ENCODE measurements at regions not wholly inside any gene's neighbourhood (a gene's known extent, or its start where the extent isn't known, plus 50 kb on each side); places are given as distances from the start of the nearest gene placed in this dataset.

DNA sequence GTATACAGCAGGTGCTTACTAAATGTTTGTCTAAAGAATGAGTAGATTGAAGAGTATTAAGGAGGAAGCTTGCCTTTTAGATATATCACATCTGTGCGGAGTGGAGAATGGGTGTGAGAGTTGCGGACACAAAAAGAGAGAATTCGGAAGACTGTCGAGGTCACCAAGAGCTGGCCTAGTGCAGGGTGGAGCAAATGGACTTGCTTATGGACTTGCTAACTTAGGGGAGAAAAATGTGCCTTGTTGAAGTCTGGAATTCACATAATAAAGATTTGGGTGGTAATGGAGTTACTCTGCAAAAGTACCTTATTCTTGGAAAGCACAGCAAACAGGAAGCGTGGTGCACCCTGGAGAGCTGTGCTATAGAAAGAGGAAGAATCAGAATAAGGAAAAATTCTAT is 361.7 kb downstream of the PRDM2 start (continued):
- TF ChIP-seq, protein P1, sequence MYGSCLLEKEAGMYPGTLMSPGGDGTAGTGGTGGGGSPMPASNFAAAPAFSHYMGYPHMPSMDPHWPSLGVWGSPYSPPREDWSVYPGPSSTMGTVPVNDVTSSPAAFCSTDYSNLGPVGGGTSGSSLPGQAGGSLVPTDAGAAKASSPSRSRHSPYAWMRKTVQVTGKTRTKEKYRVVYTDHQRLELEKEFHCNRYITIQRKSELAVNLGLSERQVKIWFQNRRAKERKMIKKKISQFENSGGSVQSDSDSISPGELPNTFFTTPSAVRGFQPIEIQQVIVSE (CRISPR knock-in tag; IDR thresholded peaks at IDR 0.05; ENCODE audit: borderline replicate concordance), result no peak
- no peak for TF ChIP-seq GABPB1 (CRISPR knock-in tag; IDR thresholded peaks at IDR 0.05)
- TF ChIP-seq ATF1 (CRISPR knock-in tag; IDR thresholded peaks at IDR 0.05), result no peak
- TF ChIP-seq, protein P2, sequence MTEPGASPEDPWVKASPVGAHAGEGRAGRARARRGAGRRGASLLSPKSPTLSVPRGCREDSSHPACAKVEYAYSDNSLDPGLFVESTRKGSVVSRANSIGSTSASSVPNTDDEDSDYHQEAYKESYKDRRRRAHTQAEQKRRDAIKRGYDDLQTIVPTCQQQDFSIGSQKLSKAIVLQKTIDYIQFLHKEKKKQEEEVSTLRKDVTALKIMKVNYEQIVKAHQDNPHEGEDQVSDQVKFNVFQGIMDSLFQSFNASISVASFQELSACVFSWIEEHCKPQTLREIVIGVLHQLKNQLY (CRISPR knock-in tag; IDR thresholded peaks at IDR 0.05), result no peak
- TF ChIP-seq, protein P3, sequence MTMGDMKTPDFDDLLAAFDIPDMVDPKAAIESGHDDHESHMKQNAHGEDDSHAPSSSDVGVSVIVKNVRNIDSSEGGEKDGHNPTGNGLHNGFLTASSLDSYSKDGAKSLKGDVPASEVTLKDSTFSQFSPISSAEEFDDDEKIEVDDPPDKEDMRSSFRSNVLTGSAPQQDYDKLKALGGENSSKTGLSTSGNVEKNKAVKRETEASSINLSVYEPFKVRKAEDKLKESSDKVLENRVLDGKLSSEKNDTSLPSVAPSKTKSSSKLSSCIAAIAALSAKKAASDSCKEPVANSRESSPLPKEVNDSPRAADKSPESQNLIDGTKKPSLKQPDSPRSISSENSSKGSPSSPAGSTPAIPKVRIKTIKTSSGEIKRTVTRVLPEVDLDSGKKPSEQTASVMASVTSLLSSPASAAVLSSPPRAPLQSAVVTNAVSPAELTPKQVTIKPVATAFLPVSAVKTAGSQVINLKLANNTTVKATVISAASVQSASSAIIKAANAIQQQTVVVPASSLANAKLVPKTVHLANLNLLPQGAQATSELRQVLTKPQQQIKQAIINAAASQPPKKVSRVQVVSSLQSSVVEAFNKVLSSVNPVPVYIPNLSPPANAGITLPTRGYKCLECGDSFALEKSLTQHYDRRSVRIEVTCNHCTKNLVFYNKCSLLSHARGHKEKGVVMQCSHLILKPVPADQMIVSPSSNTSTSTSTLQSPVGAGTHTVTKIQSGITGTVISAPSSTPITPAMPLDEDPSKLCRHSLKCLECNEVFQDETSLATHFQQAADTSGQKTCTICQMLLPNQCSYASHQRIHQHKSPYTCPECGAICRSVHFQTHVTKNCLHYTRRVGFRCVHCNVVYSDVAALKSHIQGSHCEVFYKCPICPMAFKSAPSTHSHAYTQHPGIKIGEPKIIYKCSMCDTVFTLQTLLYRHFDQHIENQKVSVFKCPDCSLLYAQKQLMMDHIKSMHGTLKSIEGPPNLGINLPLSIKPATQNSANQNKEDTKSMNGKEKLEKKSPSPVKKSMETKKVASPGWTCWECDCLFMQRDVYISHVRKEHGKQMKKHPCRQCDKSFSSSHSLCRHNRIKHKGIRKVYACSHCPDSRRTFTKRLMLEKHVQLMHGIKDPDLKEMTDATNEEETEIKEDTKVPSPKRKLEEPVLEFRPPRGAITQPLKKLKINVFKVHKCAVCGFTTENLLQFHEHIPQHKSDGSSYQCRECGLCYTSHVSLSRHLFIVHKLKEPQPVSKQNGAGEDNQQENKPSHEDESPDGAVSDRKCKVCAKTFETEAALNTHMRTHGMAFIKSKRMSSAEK (CRISPR knock-in tag; IDR thresholded peaks at IDR 0.05; ENCODE audit: borderline replicate concordance), result no peak
- no peak for TF ChIP-seq ZNF396 (CRISPR knock-in tag; IDR thresholded peaks at IDR 0.05; ENCODE audit: borderline replicate concordance)
- TF ChIP-seq, protein P4, sequence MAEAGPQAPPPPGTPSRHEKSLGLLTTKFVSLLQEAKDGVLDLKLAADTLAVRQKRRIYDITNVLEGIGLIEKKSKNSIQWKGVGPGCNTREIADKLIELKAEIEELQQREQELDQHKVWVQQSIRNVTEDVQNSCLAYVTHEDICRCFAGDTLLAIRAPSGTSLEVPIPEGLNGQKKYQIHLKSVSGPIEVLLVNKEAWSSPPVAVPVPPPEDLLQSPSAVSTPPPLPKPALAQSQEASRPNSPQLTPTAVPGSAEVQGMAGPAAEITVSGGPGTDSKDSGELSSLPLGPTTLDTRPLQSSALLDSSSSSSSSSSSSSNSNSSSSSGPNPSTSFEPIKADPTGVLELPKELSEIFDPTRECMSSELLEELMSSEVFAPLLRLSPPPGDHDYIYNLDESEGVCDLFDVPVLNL (CRISPR knock-in tag; IDR thresholded peaks at IDR 0.05; ENCODE audit: borderline replicate concordance, low read depth), result no peak
- TF ChIP-seq, protein P5, sequence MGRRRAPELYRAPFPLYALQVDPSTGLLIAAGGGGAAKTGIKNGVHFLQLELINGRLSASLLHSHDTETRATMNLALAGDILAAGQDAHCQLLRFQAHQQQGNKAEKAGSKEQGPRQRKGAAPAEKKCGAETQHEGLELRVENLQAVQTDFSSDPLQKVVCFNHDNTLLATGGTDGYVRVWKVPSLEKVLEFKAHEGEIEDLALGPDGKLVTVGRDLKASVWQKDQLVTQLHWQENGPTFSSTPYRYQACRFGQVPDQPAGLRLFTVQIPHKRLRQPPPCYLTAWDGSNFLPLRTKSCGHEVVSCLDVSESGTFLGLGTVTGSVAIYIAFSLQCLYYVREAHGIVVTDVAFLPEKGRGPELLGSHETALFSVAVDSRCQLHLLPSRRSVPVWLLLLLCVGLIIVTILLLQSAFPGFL (CRISPR knock-in tag; IDR thresholded peaks at IDR 0.05; ENCODE audit: borderline replicate concordance), result no peak
- TF ChIP-seq, protein P6, sequence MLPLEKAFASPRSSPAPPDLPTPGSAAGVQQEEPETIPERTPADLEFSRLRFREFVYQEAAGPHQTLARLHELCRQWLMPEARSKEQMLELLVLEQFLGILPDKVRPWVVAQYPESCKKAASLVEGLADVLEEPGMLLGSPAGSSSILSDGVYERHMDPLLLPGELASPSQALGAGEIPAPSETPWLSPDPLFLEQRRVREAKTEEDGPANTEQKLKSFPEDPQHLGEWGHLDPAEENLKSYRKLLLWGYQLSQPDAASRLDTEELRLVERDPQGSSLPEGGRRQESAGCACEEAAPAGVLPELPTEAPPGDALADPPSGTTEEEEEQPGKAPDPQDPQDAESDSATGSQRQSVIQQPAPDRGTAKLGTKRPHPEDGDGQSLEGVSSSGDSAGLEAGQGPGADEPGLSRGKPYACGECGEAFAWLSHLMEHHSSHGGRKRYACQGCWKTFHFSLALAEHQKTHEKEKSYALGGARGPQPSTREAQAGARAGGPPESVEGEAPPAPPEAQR (CRISPR knock-in tag; IDR thresholded peaks at IDR 0.05), result no peak
- TF ChIP-seq, protein P7, sequence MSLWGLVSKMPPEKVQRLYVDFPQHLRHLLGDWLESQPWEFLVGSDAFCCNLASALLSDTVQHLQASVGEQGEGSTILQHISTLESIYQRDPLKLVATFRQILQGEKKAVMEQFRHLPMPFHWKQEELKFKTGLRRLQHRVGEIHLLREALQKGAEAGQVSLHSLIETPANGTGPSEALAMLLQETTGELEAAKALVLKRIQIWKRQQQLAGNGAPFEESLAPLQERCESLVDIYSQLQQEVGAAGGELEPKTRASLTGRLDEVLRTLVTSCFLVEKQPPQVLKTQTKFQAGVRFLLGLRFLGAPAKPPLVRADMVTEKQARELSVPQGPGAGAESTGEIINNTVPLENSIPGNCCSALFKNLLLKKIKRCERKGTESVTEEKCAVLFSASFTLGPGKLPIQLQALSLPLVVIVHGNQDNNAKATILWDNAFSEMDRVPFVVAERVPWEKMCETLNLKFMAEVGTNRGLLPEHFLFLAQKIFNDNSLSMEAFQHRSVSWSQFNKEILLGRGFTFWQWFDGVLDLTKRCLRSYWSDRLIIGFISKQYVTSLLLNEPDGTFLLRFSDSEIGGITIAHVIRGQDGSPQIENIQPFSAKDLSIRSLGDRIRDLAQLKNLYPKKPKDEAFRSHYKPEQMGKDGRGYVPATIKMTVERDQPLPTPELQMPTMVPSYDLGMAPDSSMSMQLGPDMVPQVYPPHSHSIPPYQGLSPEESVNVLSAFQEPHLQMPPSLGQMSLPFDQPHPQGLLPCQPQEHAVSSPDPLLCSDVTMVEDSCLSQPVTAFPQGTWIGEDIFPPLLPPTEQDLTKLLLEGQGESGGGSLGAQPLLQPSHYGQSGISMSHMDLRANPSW (CRISPR knock-in tag; conservative IDR thresholded peaks at IDR 0.05; ENCODE audit: low read depth), result no peak
- TF ChIP-seq, protein P8, sequence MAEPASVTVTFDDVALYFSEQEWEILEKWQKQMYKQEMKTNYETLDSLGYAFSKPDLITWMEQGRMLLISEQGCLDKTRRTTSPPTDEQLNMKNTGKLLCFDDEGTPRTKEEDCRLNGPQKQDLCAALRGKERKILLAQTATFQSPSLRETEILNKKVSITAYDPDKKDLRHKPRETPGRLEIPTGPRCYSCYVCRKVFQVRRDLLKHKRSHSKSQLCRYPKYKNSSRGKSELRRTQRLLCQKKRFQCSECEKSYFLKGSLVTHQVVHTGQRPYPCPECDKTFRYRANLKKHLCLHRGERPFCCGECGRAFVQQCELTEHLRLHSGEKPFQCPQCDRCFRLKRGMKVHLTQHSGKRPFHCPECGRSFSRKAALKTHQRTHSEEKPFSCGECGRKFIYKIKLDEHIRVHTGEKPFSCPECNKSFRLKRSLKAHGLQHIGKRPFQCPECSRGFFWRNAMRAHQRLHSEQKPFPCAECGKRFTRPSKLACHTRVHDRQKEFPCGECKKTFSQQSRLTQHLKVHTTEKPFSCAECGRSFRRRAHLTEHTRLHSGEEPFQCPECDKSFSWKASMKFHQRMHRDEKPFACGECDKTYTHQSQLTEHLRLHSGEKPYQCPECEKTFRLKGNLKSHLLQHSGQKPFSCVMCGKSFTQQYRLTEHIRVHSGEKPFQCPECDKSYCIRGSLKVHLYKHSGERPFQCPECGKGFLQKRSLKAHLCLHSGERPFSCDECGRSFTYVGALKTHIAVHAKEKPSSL (CRISPR knock-in tag; conservative IDR thresholded peaks at IDR 0.05), result no peak
- TF ChIP-seq, protein P9, sequence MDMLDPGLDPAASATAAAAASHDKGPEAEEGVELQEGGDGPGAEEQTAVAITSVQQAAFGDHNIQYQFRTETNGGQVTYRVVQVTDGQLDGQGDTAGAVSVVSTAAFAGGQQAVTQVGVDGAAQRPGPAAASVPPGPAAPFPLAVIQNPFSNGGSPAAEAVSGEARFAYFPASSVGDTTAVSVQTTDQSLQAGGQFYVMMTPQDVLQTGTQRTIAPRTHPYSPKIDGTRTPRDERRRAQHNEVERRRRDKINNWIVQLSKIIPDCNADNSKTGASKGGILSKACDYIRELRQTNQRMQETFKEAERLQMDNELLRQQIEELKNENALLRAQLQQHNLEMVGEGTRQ (CRISPR knock-in tag; IDR thresholded peaks at IDR 0.05), result no peak
